ENCODE measurements at regions not wholly inside any gene's neighbourhood (a gene's known extent, or its start where the extent isn't known, plus 50 kb on each side); places are given as distances from the start of the nearest gene placed in this dataset.

DNA sequence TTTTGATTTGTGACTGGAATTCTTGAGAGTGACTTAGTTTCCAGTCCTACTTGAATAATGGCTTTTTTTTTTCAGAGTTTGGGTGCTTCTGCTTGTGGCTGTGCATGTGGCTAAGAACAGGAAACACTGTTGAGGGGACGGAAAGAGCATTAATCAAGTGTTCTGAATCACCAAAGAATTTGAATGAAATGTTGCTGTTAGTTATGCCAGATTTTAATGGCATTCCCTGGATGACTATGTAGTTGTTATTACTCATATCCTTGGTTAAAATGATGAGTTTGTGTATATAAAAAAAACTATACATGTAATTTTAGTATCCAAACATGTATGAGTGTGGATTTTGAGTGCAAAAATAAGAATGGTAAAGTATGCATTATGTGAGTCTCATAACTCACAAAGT is 347.9 kb downstream of the BCAT1 start:
- H3K36me3 Mint-ChIP-seq, result peaks cover 2% of the 10 kb centered on the region
- H3K27ac ChIP-seq, result no peak overlapping the region
- no peaks in the 10 kb centered on the region for H3K9me3 ChIP-seq (ENCODE audit: low read depth)
- H3K36me3 ChIP-seq, result no peaks in the 10 kb centered on the region
- no peak for TF ChIP-seq EZH2phosphoT487 (IDR thresholded peaks at IDR 0.05)
- TF ChIP-seq, protein P1, sequence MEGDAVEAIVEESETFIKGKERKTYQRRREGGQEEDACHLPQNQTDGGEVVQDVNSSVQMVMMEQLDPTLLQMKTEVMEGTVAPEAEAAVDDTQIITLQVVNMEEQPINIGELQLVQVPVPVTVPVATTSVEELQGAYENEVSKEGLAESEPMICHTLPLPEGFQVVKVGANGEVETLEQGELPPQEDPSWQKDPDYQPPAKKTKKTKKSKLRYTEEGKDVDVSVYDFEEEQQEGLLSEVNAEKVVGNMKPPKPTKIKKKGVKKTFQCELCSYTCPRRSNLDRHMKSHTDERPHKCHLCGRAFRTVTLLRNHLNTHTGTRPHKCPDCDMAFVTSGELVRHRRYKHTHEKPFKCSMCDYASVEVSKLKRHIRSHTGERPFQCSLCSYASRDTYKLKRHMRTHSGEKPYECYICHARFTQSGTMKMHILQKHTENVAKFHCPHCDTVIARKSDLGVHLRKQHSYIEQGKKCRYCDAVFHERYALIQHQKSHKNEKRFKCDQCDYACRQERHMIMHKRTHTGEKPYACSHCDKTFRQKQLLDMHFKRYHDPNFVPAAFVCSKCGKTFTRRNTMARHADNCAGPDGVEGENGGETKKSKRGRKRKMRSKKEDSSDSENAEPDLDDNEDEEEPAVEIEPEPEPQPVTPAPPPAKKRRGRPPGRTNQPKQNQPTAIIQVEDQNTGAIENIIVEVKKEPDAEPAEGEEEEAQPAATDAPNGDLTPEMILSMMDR (IDR thresholded peaks at IDR 0.05), result no peak
- no peak for TF ChIP-seq EZH2 (IDR thresholded peaks at IDR 0.05)
- no peaks in the 10 kb centered on the region for H3F3A ChIP-seq (ENCODE audit: low read depth)
- H2AFZ ChIP-seq (replicated peaks), result no peak overlapping the region
- H3K4me1 ChIP-seq, result no peaks in the 10 kb centered on the region
- H3K79me2 ChIP-seq (ENCODE audit: low read depth), result no peaks in the 10 kb centered on the region
- no peak overlapping the region for H3K4me3 Mint-ChIP-seq
- DNase-seq (ENCODE audit: low spot score), result no peak
- H3K9ac ChIP-seq, result no peak overlapping the region
- peaks cover 5% of the 10 kb centered on the region for H3K27me3 Mint-ChIP-seq (ENCODE audit: insufficient read depth, low read depth)
- no peaks in the 10 kb centered on the region for H3K27me3 ChIP-seq
- H3K9me3 Mint-ChIP-seq, result peaks cover 3% of the 10 kb centered on the region
- peaks cover 5% of the 10 kb centered on the region for H3K4me1 Mint-ChIP-seq
- H3K4me2 ChIP-seq, result no peak overlapping the region
- no peak overlapping the region for H3K4me3 ChIP-seq
- H4K20me1 ChIP-seq (ENCODE audit: low read depth), result no peaks in the 10 kb centered on the region
- H3K27ac Mint-ChIP-seq, result no peak overlapping the region

DNA sequence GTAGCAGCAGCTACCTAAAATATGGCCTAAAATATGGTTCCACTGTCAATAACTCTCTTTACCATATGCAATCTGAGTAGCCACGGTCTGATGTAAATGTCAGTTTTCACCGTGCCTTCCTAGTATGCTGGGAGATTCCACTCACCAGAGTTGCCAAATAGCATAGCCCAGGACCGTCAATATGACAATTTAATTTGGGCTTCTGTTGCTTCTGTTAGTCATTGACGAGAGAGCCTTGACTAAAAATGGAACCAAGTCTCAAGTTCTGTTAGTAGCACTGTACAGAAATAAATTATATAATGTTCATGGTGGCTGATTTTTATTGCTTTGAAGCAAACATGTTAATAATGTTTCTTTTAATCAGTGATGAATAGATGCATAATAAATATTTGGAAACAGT is 348.4 kb downstream of the BCAT1 start:
- no peak overlapping the region for H3K4me3 Mint-ChIP-seq
- H3K4me1 Mint-ChIP-seq, result peaks cover 5% of the 10 kb centered on the region
- H3K27ac Mint-ChIP-seq, result no peak overlapping the region
- no peaks in the 10 kb centered on the region for H3K27me3 ChIP-seq
- H3K36me3 Mint-ChIP-seq, result peaks cover 2% of the 10 kb centered on the region
- H3K9me3 ChIP-seq (ENCODE audit: low read depth), result no peaks in the 10 kb centered on the region
- no peaks in the 10 kb centered on the region for H3K79me2 ChIP-seq (ENCODE audit: low read depth)
- DNase-seq (ENCODE audit: low spot score), result no peak
- H3K4me3 ChIP-seq, result no peak overlapping the region
- peaks cover 3% of the 10 kb centered on the region for H3K9me3 Mint-ChIP-seq
- H3F3A ChIP-seq (ENCODE audit: low read depth), result peaks cover under 1% of the 10 kb centered on the region
- no peaks in the 10 kb centered on the region for H4K20me1 ChIP-seq (ENCODE audit: low read depth)
- H3K4me1 ChIP-seq, result no peaks in the 10 kb centered on the region
- H3K4me2 ChIP-seq, result no peak overlapping the region
- no peaks in the 10 kb centered on the region for H3K36me3 ChIP-seq
- no peak overlapping the region for H2AFZ ChIP-seq (replicated peaks)
- TF ChIP-seq, protein P1 (IDR thresholded peaks at IDR 0.05), result no peak
- TF ChIP-seq EZH2phosphoT487 (IDR thresholded peaks at IDR 0.05) (no peak), EZH2 (IDR thresholded peaks at IDR 0.05) (no peak)
- peaks cover 5% of the 10 kb centered on the region for H3K27me3 Mint-ChIP-seq (ENCODE audit: insufficient read depth, low read depth)
- H3K9ac ChIP-seq, result no peak overlapping the region
- no peak overlapping the region for H3K27ac ChIP-seq

DNA sequence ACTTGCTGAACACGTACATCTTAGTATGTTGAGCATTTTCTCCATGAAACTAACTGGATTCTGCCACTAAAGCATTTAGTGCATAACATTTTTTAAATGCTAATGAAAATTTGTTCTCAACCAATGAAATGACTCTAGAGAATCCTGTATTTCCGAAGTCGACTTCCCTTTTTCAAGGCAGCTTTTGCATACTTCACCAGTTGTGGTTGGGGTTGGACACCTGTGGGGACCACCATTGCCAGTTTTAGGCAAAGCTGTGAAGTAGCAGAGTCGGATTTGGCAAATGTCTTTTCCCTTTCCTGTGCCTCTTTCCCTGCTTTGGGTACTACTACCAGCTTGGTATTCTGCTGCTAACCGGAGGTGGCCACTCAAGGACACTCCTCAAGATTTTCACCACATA is 349.2 kb downstream of the BCAT1 start:
- Histone ChIP-seq H3K4me1 (no peaks in the 10 kb centered on the region), H3K27me3 (no peaks in the 10 kb centered on the region), H3K9ac (no peak overlapping the region), H3K4me2 (no peak overlapping the region), H3K79me2 (ENCODE audit: low read depth) (no peaks in the 10 kb centered on the region), H3K36me3 (no peaks in the 10 kb centered on the region), H3K27ac (no peak overlapping the region), H3K4me3 (no peak overlapping the region), H4K20me1 (ENCODE audit: low read depth) (no peaks in the 10 kb centered on the region), H3F3A (ENCODE audit: low read depth) (peaks cover 2% of the 10 kb centered on the region), H3K9me3 (ENCODE audit: low read depth) (no peaks in the 10 kb centered on the region), H2AFZ (replicated peaks) (no peak overlapping the region)
- Mint-ChIP-seq H3K27me3 (ENCODE audit: insufficient read depth, low read depth) (no peaks in the 10 kb centered on the region), H3K27ac (no peak overlapping the region), H3K36me3 (peaks cover 2% of the 10 kb centered on the region), H3K4me1 (peaks cover 5% of the 10 kb centered on the region), H3K9me3 (no peaks in the 10 kb centered on the region), H3K4me3 (no peak overlapping the region)
- DNase-seq (ENCODE audit: low spot score), result no peak
- TF ChIP-seq, protein P1 (IDR thresholded peaks at IDR 0.05), result no peak
- TF ChIP-seq EZH2phosphoT487 (IDR thresholded peaks at IDR 0.05), result no peak
- no peak for TF ChIP-seq EZH2 (IDR thresholded peaks at IDR 0.05)

All from neural progenitor cell (in vitro differentiated cells).